Natural killer cell (primary cell): ENCODE measurements at regions not wholly inside any gene's neighbourhood (a gene's known extent, or its start where the extent isn't known, plus 50 kb on each side); places are given as distances from the start of the nearest gene placed in this dataset.
A peak's percentile ranks its signal among the peaks of the same experiment; 100 is the strongest.

Experiments used
- ATAC-seq, 3 donors: fragments of 150-1000 bp in 2 of 3; fragments of 200-7000 bp in 1 of 3; cut with Tn5 transposase; 1 replicate in 1 of 3; 2 replicates in 2 of 3; pipeline ENCODE4 v1.10.0; 2021; ENCODE audit warnings: mild to moderate bottlenecking in 2 of 3, moderate library complexity in 2 of 3
- DNase-seq, 2 donors: peaks; one replicate each; pipeline versions ENCODE4 v3.0.0 to v3.0.0-alpha.2; 2013 to 2021; ENCODE audit warnings: mixed read lengths in 1 of 2
- H3K27ac ChIP-seq: one replicate; pipeline ENCODE4 v1.5.1; 2013; ENCODE audit warnings: mild to moderate bottlenecking, low read length
- H3K27me3 ChIP-seq: one replicate; pipeline ENCODE4 v1.6.1; 2013; ENCODE audit warnings: low read length; ENCODE audit not compliant: control insufficient read depth, insufficient read depth
- H3K36me3 ChIP-seq: one replicate; pipeline ENCODE4 v1.6.1; 2013; ENCODE audit warnings: low read length; ENCODE audit not compliant: control insufficient read depth, insufficient read depth
- H3K4me1 ChIP-seq: one replicate; pipeline ENCODE4 v1.6.1; 2013; ENCODE audit warnings: low read length; ENCODE audit not compliant: control insufficient read depth, insufficient read depth
- H3K4me3 ChIP-seq: one replicate; pipeline ENCODE4 v1.5.1; 2013; ENCODE audit warnings: low read length
- H3K9me3 ChIP-seq: one replicate; pipeline ENCODE4 v1.6.1; 2013; ENCODE audit warnings: low read length; ENCODE audit not compliant: control insufficient read depth, insufficient read depth
- H3K27ac Mint-ChIP-seq, 2 donors: one replicate each; pipeline ENCODE4 v1.8.0; 2022; ENCODE audit warnings: mild to moderate bottlenecking in 2 of 2, mixed read lengths in 2 of 2, moderate library complexity in 1 of 2
- H3K27me3 Mint-ChIP-seq, 2 donors: one replicate each; pipeline ENCODE4 v1.8.0; 2022; ENCODE audit warnings: low read depth in 2 of 2, mixed read lengths in 2 of 2
- H3K36me3 Mint-ChIP-seq: one replicate; pipeline ENCODE4 v1.8.0; 2022; ENCODE audit warnings: mixed read lengths
- H3K4me1 Mint-ChIP-seq, 2 donors: one replicate each; pipeline ENCODE4 v1.8.0; 2022; ENCODE audit warnings: mixed read lengths in 2 of 2
- H3K4me3 Mint-ChIP-seq: one replicate; pipeline ENCODE4 v1.8.0; 2022; ENCODE audit warnings: mild to moderate bottlenecking, moderate library complexity, mixed read lengths
- H3K9me3 Mint-ChIP-seq, 2 donors: one replicate each; pipeline ENCODE4 v1.8.0; 2022; ENCODE audit warnings: mixed read lengths in 2 of 2
- CTCF ChIP-seq: fragments of 200-600 bp; IDR thresholded peaks from one replicate; pipeline ENCODE4 v1.8.0; 2022; ENCODE audit warnings: antibody characterized with exemption
- WGBS: methylation state at CpG from one replicate; pipeline ENCODE4 v1.1.7; 2013; ENCODE audit warnings: missing lambda C conversion rate; ENCODE audit not compliant: insufficient coverage; 5-methylcytosine and 5-hydroxymethylcytosine counted together
- intact Hi-C: fragments of 100-400 bp; cut with micrococcal nuclease; formaldehyde crosslinking; loops from one replicate; pipeline ENCODE4 v1.14.2; 2022

GRCh38 chr13:33545492-33545891, 259.9 kb upstream of the STARD13 start:
- no peak overlapping the region for H3K4me3 Mint-ChIP-seq

GRCh38 chr13:33547035-33547434, 261.5 kb upstream of the STARD13 start:
- no peak for DNase-seq
- H3K4me3 ChIP-seq, result no peak overlapping the region
- TF ChIP-seq CTCF, result no peak
- H3K36me3 Mint-ChIP-seq, result no peaks in the 10 kb centered on the region
- H3K4me1 ChIP-seq, result peaks cover 6% of the 10 kb centered on the region
- no peaks in the 10 kb centered on the region for H3K27me3 ChIP-seq
- no peak overlapping the region for H3K4me3 Mint-ChIP-seq
- H3K9me3 ChIP-seq, result no peaks in the 10 kb centered on the region
- H3K27me3 Mint-ChIP-seq, result peaks cover 9 to 11% of the 10 kb centered on the region in 2 donors
- no peak overlapping the region for H3K27ac Mint-ChIP-seq
- intact Hi-C loops, result no loop called here
- no peaks in the 10 kb centered on the region for H3K36me3 ChIP-seq
- H3K9me3 Mint-ChIP-seq, result no peaks in the 10 kb centered on the region
- H3K4me1 Mint-ChIP-seq, result peaks cover 18% of the 10 kb centered on the region in 2 donors
- WGBS, result no CpG with 5 or more reads among the region's 1 CpG
- H3K27ac ChIP-seq, result no peak overlapping the region
- no peak for ATAC-seq

More at GRCh38 chr13:33545492-33545891, 259.9 kb upstream of the STARD13 start:
- Histone ChIP-seq H3K36me3 (no peaks in the 10 kb centered on the region), H3K4me3 (no peak overlapping the region), H3K27ac (no peak overlapping the region), H3K4me1 (peaks cover 6% of the 10 kb centered on the region), H3K27me3 (no peaks in the 10 kb centered on the region), H3K9me3 (no peaks in the 10 kb centered on the region)
- peaks cover 31 to 33% of the 10 kb centered on the region in 2 donors for H3K4me1 Mint-ChIP-seq
- no peaks in the 10 kb centered on the region for H3K36me3 Mint-ChIP-seq
- peaks cover 0 to 1% of the 10 kb centered on the region in 2 donors for H3K9me3 Mint-ChIP-seq
- ATAC-seq, result no peak
- 97% methylated on average over 3 of the region's 3 CpGs for WGBS
- intact Hi-C loops, result no loop called here
- TF ChIP-seq CTCF, result no peak
- H3K27me3 Mint-ChIP-seq, result peaks cover 4 to 6% of the 10 kb centered on the region in 2 donors
- H3K27ac Mint-ChIP-seq, result peak overlapping the region; percentile 4 to 53
- DNase-seq, result no peak

- Mint-ChIP-seq H3K36me3 (no peaks in the 10 kb centered on the region), H3K9me3 (no peaks in the 10 kb centered on the region), H3K4me1 (peaks cover 8% of the 10 kb centered on the region in 2 donors), H3K27me3 (peaks cover 16 to 17% of the 10 kb centered on the region in 2 donors), H3K4me3 (no peak overlapping the region), H3K27ac (no peak overlapping the region)
- Histone ChIP-seq H3K9me3 (no peaks in the 10 kb centered on the region), H3K27ac (no peak overlapping the region), H3K36me3 (no peaks in the 10 kb centered on the region), H3K4me3 (no peak overlapping the region), H3K4me1 (peaks cover 6% of the 10 kb centered on the region), H3K27me3 (no peaks in the 10 kb centered on the region)
- DNase-seq, result no peak
- intact Hi-C loops, result no loop called here
- ATAC-seq, result no peak
- no peak for TF ChIP-seq CTCF
Observed at GRCh38 chr13:33548069-33548468, 262.5 kb upstream of the STARD13 start.

- H3K4me3 ChIP-seq, result no peak overlapping the region
- no peaks in the 10 kb centered on the region for H3K36me3 ChIP-seq
- H3K4me1 ChIP-seq, result no peaks in the 10 kb centered on the region
- no peaks in the 10 kb centered on the region for H3K27me3 ChIP-seq
- Mint-ChIP-seq H3K4me3 (no peak overlapping the region), H3K27ac (no peak overlapping the region), H3K27me3 (peaks cover 16 to 17% of the 10 kb centered on the region in 2 donors), H3K36me3 (no peaks in the 10 kb centered on the region), H3K9me3 (no peaks in the 10 kb centered on the region), H3K4me1 (no peaks in the 10 kb centered on the region)
- ATAC-seq (no peak), DNase-seq (no peak)
- intact Hi-C loops, result no loop called here
- no peak overlapping the region for H3K27ac ChIP-seq
- no peaks in the 10 kb centered on the region for H3K9me3 ChIP-seq
- no peak for TF ChIP-seq CTCF
- 96% methylated on average over 3 of the region's 3 CpGs for WGBS
Observed at GRCh38 chr13:33550276-33550675, 264.7 kb upstream of the STARD13 start.
